HG03521 (cell line): ENCODE measurements at regions not wholly inside any gene's neighbourhood (a gene's known extent, or its start where the extent isn't known, plus 50 kb on each side); places are given as distances from the start of the nearest gene placed in this dataset.

Source experiments
- ATAC-seq: cut with Tn5 transposase; IDR thresholded peaks from one replicate; pipeline ENCODE4 v1.9.1; 2021; ENCODE audit warnings: mild to moderate bottlenecking, moderate library complexity; ENCODE audit not compliant: unreplicated experiment

DNA sequence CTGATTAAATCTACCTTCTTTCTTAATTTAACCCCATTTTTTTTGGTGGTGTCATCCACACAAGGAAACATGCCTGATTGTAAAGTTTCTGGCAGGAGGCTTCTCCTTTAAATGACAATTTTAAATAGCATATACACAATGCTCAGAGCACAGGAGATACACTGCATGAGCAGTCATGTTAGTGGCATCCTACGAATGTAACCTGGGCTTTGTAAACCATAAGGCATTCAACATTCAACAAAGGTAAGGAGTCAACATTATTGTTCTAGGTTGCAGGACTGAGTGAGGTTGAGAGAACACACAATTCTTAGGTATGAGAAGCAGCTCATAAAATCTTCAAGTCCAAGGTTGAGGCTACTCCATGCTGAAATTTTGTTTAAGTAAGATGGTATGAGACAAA is 266.6 kb upstream of the SIX2 start:
- no peak for ATAC-seq

DNA sequence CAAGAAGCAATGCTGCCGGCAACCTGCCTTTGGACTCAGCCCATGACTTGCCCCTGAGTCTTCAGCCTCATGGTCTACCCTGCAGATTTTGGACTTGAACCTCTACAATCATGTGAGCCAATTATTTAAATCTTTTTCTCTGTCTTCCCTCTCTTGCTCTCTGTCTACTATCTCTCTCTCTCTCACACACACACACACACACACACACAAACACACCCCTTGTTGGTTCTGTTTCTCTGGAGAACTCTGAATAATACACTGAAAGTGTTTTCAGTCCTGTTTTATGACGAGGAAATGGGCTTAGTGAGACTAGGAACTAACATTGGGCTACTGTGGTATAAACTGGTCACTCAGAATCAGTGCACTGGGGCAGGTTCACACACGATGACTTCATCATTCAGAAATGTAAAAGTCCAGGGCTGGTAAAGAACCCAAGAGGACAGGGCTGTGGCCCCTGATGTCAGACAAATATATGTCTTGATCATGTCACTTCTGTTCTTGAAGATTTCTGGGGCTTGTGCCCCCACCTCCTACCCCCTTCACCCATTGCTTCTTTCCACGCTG is 266.1 kb upstream of the SIX2 start:
- no peak for ATAC-seq

- no peak for ATAC-seq
Measured at GRCh38 chr2:45274250-45274926, 265.1 kb upstream of the SIX2 start.

GRCh38 chr2:45273412-45274249 is 264.4 kb upstream of the SIX2 start:
- ATAC-seq, result no peak

DNA sequence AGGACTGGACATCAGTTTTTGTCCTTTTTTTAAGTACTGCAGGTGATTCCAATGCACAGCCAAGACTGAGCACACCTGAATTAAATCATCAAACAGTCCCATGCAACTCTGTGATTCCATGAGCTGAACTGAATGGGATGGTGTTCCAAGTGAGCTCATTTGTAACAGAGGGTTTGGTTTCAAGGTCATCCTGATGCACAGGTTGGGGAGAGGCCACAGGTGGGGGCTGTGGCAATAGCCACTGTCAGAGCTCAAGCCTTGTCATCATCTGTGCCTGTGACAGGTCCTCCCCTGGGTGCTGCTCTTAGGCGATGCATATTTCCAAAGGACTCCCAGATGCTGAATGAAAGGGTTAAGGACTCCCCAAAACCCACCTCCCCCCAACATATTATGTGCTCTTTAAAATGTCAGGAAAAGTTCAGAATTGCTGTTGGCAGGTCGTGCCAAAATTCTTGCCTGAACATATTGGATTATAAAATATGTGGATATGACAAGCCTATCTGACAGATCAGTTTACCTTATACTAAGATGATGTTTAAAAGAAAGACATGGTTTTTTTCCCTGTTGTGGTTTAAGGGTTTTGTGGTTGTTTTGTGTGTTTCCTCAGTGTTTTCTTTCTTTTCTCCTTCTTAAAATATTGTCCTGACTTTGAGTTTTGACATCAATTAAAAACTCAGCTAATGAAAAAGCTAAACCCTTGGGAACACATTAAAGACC is 263.5 kb upstream of the SIX2 start:
- no peak for ATAC-seq

DNA sequence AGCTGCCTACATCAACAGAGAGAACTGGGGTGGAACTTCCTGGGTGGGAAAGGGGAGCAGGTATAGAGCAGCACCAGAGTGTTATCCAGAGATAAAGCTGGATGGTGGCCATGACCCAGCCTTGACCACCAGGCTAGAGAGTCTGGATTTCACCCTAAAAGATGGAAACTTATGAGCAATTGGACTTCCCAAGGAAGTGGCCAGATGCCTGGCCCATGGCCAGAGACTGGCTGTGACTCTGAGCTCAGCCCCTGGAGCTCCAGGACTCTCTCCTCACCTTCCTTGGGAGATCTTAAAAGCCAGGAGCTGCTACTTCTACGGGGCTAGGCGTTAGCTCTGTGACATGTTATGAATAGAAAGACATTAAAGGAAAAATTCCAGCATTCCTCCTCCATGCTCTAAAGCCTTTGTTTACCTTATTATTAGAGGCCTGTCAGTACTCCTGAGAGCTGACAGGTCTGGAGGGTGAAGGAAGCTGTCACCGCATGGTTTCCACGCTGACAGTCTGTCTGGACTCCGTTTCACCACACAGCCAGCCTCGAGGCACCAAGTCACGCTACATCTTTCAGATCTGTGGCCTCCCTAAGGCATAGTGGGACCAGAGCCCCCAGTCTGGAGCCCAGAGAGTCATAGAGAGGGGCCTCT is 260.0 kb upstream of the SIX2 start:
- no peak for ATAC-seq

DNA sequence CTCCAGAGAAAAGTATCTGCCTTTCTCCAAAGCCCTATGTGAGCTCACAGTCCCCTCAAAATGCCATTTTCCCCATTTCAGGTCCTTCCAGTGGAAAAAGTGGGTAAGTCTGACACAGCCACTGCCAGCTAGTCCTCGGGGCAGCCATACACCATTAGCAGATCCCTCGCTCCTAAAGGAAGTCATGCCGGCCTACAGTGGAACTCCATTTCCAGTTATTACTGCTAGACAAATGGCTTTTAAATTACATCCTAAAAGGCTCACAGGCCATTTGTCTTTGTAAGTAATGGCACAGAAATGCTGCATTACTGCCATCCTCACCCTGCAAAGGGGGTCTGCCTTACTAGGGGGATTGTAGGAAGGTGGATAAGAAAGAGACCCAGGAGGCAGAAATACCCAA is 259.4 kb upstream of the SIX2 start:
- no peak for ATAC-seq

DNA sequence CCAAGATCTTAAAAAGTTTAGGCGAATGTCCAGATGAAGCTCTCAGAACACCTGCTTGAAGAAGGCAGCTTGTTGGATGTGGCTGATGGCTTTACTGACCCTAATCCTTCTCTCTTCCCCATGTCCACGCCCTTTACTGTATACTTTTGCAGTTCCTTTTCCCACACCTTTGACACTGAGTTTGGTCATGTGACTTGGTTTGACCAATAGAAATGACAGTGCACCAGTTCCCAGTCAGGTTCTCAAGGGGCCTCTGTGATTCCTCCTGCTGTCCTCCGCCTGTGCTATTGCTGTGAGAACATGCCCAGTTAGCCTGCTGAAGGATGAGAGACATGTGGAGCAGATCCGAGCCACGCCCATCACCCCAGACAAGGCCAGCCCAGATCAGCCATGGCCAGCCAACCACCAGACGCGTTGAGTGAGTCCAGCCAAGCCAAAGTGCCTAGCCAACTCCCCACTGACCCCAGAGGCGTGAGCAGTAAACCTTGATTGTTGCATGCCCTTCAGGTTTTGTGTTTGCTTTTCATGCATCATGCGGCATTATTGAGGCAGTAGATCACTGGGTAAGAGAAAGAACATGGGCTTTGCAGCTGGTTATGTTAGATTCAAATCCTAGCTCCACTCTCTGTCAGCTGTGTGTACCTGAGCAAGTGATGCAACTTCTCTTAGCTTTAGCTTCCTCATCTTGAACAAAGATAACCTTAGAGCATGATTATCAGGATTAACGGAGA is 258.0 kb upstream of the SIX2 start:
- no peak for ATAC-seq

GRCh38 chr2:45265336-45265735 is 256.1 kb upstream of the SIX2 start:
- ATAC-seq, result no peak

- no peak for ATAC-seq
Measured at GRCh38 chr2:45264227-45265225, 255.3 kb upstream of the SIX2 start.

- ATAC-seq, result no peak
Measured at GRCh38 chr2:45263147-45263546, 253.9 kb upstream of the SIX2 start.

DNA sequence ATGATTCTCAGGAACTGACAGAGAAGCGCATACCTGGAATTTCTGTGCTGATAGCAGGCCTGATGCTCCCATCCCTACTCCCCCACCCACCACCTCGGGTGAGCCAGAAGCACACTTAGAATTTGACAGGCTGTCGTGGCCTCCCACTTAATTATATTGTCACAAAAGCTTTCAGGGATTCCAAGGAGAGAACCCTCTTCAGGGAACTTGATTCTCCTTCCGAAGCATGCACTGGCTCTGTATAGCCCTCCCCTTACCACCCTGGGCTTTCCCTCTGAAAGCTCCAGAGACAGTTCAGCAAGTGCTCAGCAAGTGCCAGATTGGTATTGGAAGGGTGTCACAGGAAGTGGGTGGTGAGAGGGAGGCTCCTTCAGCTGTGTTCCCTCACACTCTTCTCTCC is 252.5 kb upstream of the SIX2 start:
- no peak for ATAC-seq

GRCh38 chr2:45260946-45261345 is 251.7 kb upstream of the SIX2 start:
- ATAC-seq, result no peak

DNA sequence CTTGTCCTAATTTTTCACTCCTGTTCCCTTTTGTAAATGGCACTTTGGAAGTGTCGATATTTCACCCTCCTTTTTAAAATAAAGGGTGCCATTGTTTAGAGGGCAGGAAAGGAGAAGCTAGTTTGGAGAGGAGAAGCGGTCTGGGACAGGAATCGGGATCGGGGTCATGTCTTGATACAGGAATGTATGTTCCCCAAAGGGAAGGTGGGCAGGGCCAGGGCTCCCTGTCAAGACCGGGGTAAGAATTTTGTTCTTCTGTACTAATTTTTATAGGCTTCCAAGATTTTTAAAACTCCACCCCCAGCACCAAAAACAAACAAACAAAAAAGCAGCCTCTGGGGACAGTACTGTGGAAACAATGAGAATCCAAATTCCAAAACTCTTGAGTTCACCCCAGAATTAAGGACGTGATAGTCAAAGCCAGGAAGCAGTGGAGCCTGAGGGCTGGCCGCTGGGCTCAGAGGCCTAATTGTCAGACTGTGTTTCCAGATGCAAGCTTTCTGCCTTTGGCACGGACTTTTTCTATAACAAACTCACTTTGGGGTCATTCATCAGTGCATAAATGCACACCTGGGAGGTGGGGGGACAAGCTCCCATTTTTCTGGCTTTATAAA is 250.4 kb upstream of the SIX2 start:
- ATAC-seq, result no peak

GRCh38 chr2:45259138-45259537 is 249.9 kb upstream of the SIX2 start:
- no peak for ATAC-seq

DNA sequence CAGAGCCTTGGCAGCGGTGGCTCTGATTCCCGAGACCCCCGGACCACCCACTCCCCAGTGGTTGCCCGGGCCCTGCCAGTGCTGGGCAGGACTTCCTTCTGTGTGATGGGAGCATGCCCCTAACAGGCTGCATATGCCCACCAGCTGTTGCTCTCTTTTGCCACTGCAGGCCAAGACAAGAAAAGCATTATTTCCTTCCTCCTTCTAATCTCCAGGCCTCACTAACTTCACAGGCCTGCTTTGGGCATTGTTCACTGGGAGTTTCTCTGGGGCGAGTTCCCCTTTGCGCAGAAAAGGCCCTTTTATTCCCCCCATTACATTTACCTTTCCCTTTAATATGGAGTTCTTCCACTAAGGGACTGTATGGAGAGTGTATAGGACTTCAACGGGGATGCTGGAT is 249.1 kb upstream of the SIX2 start:
- ATAC-seq, result no peak

DNA sequence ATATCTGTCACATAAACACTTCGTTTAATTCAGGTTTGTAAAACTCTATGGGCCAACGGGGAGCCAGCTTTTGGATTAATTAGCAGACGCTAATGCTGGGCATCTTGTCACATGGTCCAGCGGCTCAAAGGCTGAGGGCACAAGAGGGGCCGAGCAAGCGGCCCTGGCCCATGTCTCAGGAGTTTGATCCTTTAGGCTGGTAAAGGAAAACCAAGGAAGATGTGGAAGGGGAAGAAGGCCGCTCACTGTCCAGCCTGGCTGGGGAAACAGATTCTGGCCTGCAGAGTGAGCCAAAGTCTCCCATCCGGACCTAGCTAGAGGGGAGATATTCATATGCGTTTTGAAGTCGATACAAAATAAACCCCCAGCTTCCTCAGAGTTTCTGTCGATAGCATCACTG is 248.6 kb upstream of the SIX2 start:
- no peak for ATAC-seq

- no peak for ATAC-seq
Measured at GRCh38 chr2:45256867-45257641, 247.8 kb upstream of the SIX2 start.
